HepG2 (cell line): ENCODE measurements at regions not wholly inside any gene's neighbourhood (a gene's known extent, or its start where the extent isn't known, plus 50 kb on each side); places are given as distances from the start of the nearest gene placed in this dataset.

ENCODE experiments used
- ATAC-seq: fragments of 200-7000 bp; cut with Tn5 transposase; 3 replicates; pipeline ENCODE4 v1.9.1; 2020; ENCODE audit warnings: mild to moderate bottlenecking, moderate library complexity
- BruUV-seq: library from RNA; stranded (reverse); fragments of 400-500 nt; replicated peaks from 2 replicates; lab custom pipeline; 2021; lab: Mats Ljungman, UMichigan
- CTCF ChIA-PET: fragments of 300-600 bp; formaldehyde crosslinking; extraction: SDS; loops from one replicate; lab custom pipeline; 2021; ENCODE audit warnings: low total read pairs, inconsistent platforms, low intra/inter-chr PET ratio; lab: Yijun Ruan, JAX
- POLR2A ChIA-PET: fragments of 350-600 bp; sonication (Branson Sonifier 250); formaldehyde crosslinking; loops from one replicate; lab custom pipeline; 2020; ENCODE audit warnings: antibody characterized with exemption, inconsistent platforms; lab: Yijun Ruan, JAX
- DNase-seq: peaks from one replicate; pipeline ENCODE4 v3.0.0-alpha.2; 2015; ENCODE audit warnings: low spot score
- FAIRE-seq: peaks from 3 replicates; lab custom pipeline; 2011; peaks lifted over from hg19 to GRCh38; lab: Jason Lieb, UNC
- H2AFZ ChIP-seq: one replicate; pipeline ENCODE4 v1.6.1; 2011; ENCODE audit warnings: low read length, inconsistent platforms
- H3K27ac ChIP-seq: fragments of 300-600 bp; 3 replicates; pipeline ENCODE4 v1.8.0; 2011; ENCODE audit warnings: mixed run types, mild to moderate bottlenecking, mixed read lengths, low read length, inconsistent platforms; ENCODE audit not compliant: insufficient read depth; ENCODE audit errors: extremely low read length
- H3K27me3 ChIP-seq, 2 experiments: fragments of 200-600 bp in 1 of 2; 2 replicates in 1 of 2; 3 replicates in 1 of 2; pipeline versions ENCODE4 v1.6.0 to v1.8.0; 2011; ENCODE audit warnings: low read length in 2 of 2, mild to moderate bottlenecking in 2 of 2, moderate library complexity in 2 of 2, inconsistent platforms in 1 of 2; ENCODE audit not compliant: insufficient read depth in 2 of 2, control insufficient read depth in 1 of 2
- H3K36me3 ChIP-seq, 2 experiments: fragments of 200-600 bp in 1 of 2; replicated peaks in 1 of 2; 2 replicates in 1 of 2; 3 replicates in 1 of 2; pipeline versions ENCODE4 v1.5.1 to v1.8.0; 2011; ENCODE audit warnings: low read length in 2 of 2, inconsistent platforms in 1 of 2; ENCODE audit not compliant: insufficient read depth in 2 of 2, control insufficient read depth in 1 of 2
- H3K4me1 ChIP-seq: 2 replicates; pipeline ENCODE4 v1.5.1; 2012; ENCODE audit warnings: low read length, inconsistent platforms; ENCODE audit not compliant: insufficient read depth
- H3K4me2 ChIP-seq: 2 replicates; pipeline ENCODE4 v1.6.0; 2011; ENCODE audit warnings: low read depth, low read length, inconsistent platforms
- H3K4me3 ChIP-seq, 3 experiments: fragments of 200-600 bp in 1 of 3; sonication (generic), shearing (Covaris generic) in 1 of 3; replicated peaks in 1 of 3; 2 replicates each; pipeline ENCODE4 v1.5.1; 2011 to 2016; ENCODE audit warnings: low read length in 3 of 3, inconsistent platforms in 2 of 3, low read depth in 2 of 3, mild to moderate bottlenecking in 2 of 3, control low read depth in 1 of 3, mixed read lengths in 1 of 3; ENCODE audit not compliant: insufficient read depth in 1 of 3
- H3K79me2 ChIP-seq: one replicate; pipeline ENCODE4 v1.6.1; 2011; ENCODE audit warnings: low read length, inconsistent platforms; ENCODE audit not compliant: insufficient read depth
- H3K9ac ChIP-seq: 2 replicates; pipeline ENCODE4 v1.6.0; 2011; ENCODE audit warnings: mild to moderate bottlenecking, low read depth, low read length, inconsistent platforms; ENCODE audit not compliant: insufficient read depth
- H3K9me3 ChIP-seq: 2 replicates; pipeline ENCODE4 v1.5.1; 2012; ENCODE audit warnings: mild to moderate bottlenecking, low read length
- H4K20me1 ChIP-seq: 2 replicates; pipeline ENCODE4 v1.6.0; 2011; ENCODE audit warnings: inconsistent platforms, mild to moderate bottlenecking, low read length, moderate library complexity; ENCODE audit not compliant: insufficient read depth
- BORCS8-MEF2B ChIP-seq: sonication (generic); formaldehyde crosslinking; IDR thresholded peaks from 2 replicates; pipeline ENCODE4 v1.8.0; 2022; ENCODE audit warnings: mild to moderate bottlenecking, missing genetic modification reagents
- FIP1L1 ChIP-seq: fragments of 200-400 bp; formaldehyde crosslinking; IDR thresholded peaks from 2 replicates; pipeline ENCODE4 v1.6.1; 2018; ENCODE audit warnings: low read depth, mild to moderate bottlenecking, low read length, moderate library complexity, borderline replicate concordance; ENCODE audit not compliant: insufficient read depth
- GATAD1 ChIP-seq: IDR thresholded peaks from 2 replicates; pipeline ENCODE4 v1.6.1; 2016; ENCODE audit warnings: missing genetic modification reagents, missing compliant biosample characterization
- ISX ChIP-seq: sonication (generic); formaldehyde crosslinking; conservative IDR thresholded peaks from 2 replicates; pipeline ENCODE4 v1.5.0; 2020; ENCODE audit warnings: missing genetic modification reagents
- JUND ChIP-seq: sonication (generic); formaldehyde crosslinking; IDR thresholded peaks from 2 replicates; pipeline ENCODE4 v1.8.0; 2022; ENCODE audit warnings: mild to moderate bottlenecking, missing genetic modification reagents
- MAFF ChIP-seq: IDR thresholded peaks from 2 replicates; pipeline ENCODE4 v1.6.1; 2011; ENCODE audit warnings: low read depth, low read length, improper control_type of control experiment
- NFE2L1 ChIP-seq: sonication (generic); formaldehyde crosslinking; IDR thresholded peaks from 2 replicates; pipeline ENCODE4 v1.4.0; 2020; ENCODE audit warnings: missing genetic modification reagents, mild to moderate bottlenecking, borderline replicate concordance
- RFXANK ChIP-seq: IDR thresholded peaks from 2 replicates; pipeline ENCODE4 v1.6.1; 2016
- TOPORS ChIP-seq: sonication (generic); formaldehyde crosslinking; IDR thresholded peaks from 2 replicates; pipeline ENCODE4 v1.8.0; 2023; ENCODE audit warnings: mild to moderate bottlenecking, missing genetic modification reagents
- TRAFD1 ChIP-seq: sonication (generic); formaldehyde crosslinking; IDR thresholded peaks from 2 replicates; pipeline ENCODE4 v1.5.1; 2020; ENCODE audit warnings: missing genetic modification reagents, mild to moderate bottlenecking, borderline replicate concordance
- ZFP36L1 ChIP-seq: sonication (generic); formaldehyde crosslinking; IDR thresholded peaks from 2 replicates; pipeline ENCODE4 v1.8.0; 2022; ENCODE audit warnings: mild to moderate bottlenecking, missing genetic modification reagents, moderate library complexity
- ZFP37 ChIP-seq: sonication (generic); formaldehyde crosslinking; IDR thresholded peaks from 2 replicates; pipeline ENCODE4 v1.4.0; 2020; ENCODE audit warnings: missing genetic modification reagents, borderline replicate concordance
- ZNF121 ChIP-seq: sonication (generic); formaldehyde crosslinking; IDR thresholded peaks from 2 replicates; pipeline ENCODE4 v1.5.0; 2020; ENCODE audit warnings: mild to moderate bottlenecking, missing genetic modification reagents
- ZNF280B ChIP-seq: sonication (generic); formaldehyde crosslinking; IDR thresholded peaks from 2 replicates; pipeline ENCODE4 v1.5.0; 2020; ENCODE audit warnings: missing genetic modification reagents, mild to moderate bottlenecking, borderline replicate concordance
- ZNF460 ChIP-seq: sonication (generic); formaldehyde crosslinking; IDR thresholded peaks from 2 replicates; pipeline ENCODE4 v1.5.1; 2020; ENCODE audit warnings: missing genetic modification reagents, mild to moderate bottlenecking, borderline replicate concordance
- ZNF570 ChIP-seq: sonication (generic); formaldehyde crosslinking; IDR thresholded peaks from 2 replicates; pipeline ENCODE4 v1.4.0; 2020; ENCODE audit warnings: mild to moderate bottlenecking, missing genetic modification reagents, borderline replicate concordance
- WGBS: methylation state at CpG from one replicate; pipeline ENCODE4 v1.1.6; 2017; ENCODE audit warnings: low lambda C conversion rate; 5-methylcytosine and 5-hydroxymethylcytosine counted together
- in situ Hi-C: cut with HindIII; loops from 2 replicates; pipeline ENCODE4 v1.10.0; 2017; ENCODE audit warnings: low pct_unique_long_range_greater_than_20kb; ENCODE audit not compliant: extremely low pct_ligation_motif_present
- intact Hi-C: fragments of 100-400 bp; cut with micrococcal nuclease; formaldehyde crosslinking; loops from one replicate; pipeline ENCODE4 v1.10.0; 2022; ENCODE audit not compliant: unreplicated experiment
- TF ChIP-seq, protein P1 (sequence below): sonication (generic); formaldehyde crosslinking; IDR thresholded peaks from 2 replicates; pipeline ENCODE4 v1.4.0; 2020; ENCODE audit warnings: missing genetic modification reagents
- TF ChIP-seq, protein P2 (sequence below): IDR thresholded peaks from 2 replicates; pipeline ENCODE4 v1.6.1; 2012; ENCODE audit warnings: low read depth, low read length, improper control_type of control experiment
- TF ChIP-seq, protein P3 (sequence below): sonication (generic); formaldehyde crosslinking; conservative IDR thresholded peaks from 2 replicates; pipeline ENCODE4 v1.5.0; 2020; ENCODE audit warnings: missing genetic modification reagents

GRCh38 chr5:7117961-7118360, 278.0 kb upstream of the ADCY2 start:
- DNase-seq (no peak), ATAC-seq (no peak), FAIRE-seq (no peak)
- no peak overlapping the region for H3K27ac ChIP-seq
- BruUV-seq = no TSS peak
- no peaks in the 10 kb centered on the region for H3K4me1 ChIP-seq
- CTCF ChIA-PET = no interaction called here
- H3K27me3 ChIP-seq = no peaks in the 10 kb centered on the region
- intact Hi-C loops (no loop called here), in situ Hi-C loops (no loop called here)
- H3K79me2 ChIP-seq = no peaks in the 10 kb centered on the region
- no peaks in the 10 kb centered on the region for H3K36me3 ChIP-seq
- no peak overlapping the region for H3K4me3 ChIP-seq
- WGBS = 40% methylated on average over 6 of the region's 6 CpGs
- POLR2A ChIA-PET = no interaction called here
- H3K9ac ChIP-seq = no peak overlapping the region
- no peaks in the 10 kb centered on the region for H3K9me3 ChIP-seq
- no peaks in the 10 kb centered on the region for H4K20me1 ChIP-seq
- no peak overlapping the region for H2AFZ ChIP-seq
- no peak overlapping the region for H3K4me2 ChIP-seq
- no peak for TF ChIP-seq ZNF121 (CRISPR knock-in tag)
- no peak for TF ChIP-seq NFE2L1 (CRISPR knock-in tag)
- no peak for TF ChIP-seq GATAD1
- no peak for TF ChIP-seq FIP1L1
- TF ChIP-seq, protein P1, sequence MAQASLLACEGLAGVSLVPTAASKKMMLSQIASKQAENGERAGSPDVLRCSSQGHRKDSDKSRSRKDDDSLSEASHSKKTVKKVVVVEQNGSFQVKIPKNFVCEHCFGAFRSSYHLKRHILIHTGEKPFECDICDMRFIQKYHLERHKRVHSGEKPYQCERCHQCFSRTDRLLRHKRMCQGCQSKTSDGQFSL (CRISPR knock-in tag) = no peak
- TF ChIP-seq RFXANK = no peak
- TF ChIP-seq, protein P2, sequence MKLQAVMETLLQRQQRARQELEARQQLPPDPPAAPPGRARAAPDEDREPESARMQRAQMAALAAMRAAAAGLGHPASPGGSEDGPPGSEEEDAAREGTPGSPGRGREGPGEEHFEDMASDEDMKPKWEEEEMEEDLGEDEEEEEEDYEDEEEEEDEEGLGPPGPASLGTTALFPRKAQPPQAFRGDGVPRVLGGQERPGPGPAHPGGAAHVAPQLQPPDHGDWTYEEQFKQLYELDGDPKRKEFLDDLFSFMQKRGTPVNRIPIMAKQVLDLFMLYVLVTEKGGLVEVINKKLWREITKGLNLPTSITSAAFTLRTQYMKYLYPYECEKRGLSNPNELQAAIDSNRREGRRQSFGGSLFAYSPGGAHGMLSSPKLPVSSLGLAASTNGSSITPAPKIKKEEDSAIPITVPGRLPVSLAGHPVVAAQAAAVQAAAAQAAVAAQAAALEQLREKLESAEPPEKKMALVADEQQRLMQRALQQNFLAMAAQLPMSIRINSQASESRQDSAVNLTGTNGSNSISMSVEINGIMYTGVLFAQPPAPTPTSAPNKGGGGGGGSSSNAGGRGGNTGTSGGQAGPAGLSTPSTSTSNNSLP = no peak
- TF ChIP-seq TRAFD1 (CRISPR knock-in tag) = no peak
- no peak for TF ChIP-seq ZNF280B (CRISPR knock-in tag)
- TF ChIP-seq JUND (CRISPR knock-in tag) = no peak
- TF ChIP-seq TOPORS (CRISPR knock-in tag) = no peak
- no peak for TF ChIP-seq ZNF460
- TF ChIP-seq ZNF570 (CRISPR knock-in tag) = no peak
- TF ChIP-seq ISX (CRISPR knock-in tag) = no peak
- TF ChIP-seq ZFP36L1 (CRISPR knock-in tag) = no peak
- TF ChIP-seq MAFF = no peak
- TF ChIP-seq BORCS8-MEF2B = no peak
- TF ChIP-seq ZFP37 (CRISPR knock-in tag) = no peak
- TF ChIP-seq, protein P3, sequence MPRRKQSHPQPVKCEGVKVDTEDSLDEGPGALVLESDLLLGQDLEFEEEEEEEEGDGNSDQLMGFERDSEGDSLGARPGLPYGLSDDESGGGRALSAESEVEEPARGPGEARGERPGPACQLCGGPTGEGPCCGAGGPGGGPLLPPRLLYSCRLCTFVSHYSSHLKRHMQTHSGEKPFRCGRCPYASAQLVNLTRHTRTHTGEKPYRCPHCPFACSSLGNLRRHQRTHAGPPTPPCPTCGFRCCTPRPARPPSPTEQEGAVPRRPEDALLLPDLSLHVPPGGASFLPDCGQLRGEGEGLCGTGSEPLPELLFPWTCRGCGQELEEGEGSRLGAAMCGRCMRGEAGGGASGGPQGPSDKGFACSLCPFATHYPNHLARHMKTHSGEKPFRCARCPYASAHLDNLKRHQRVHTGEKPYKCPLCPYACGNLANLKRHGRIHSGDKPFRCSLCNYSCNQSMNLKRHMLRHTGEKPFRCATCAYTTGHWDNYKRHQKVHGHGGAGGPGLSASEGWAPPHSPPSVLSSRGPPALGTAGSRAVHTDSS (CRISPR knock-in tag) = no peak
